Right renal cortex interstitium (tissue), 3 donors: ENCODE measurements at regions not wholly inside any gene's neighbourhood (a gene's known extent, or its start where the extent isn't known, plus 50 kb on each side); places are given as distances from the start of the nearest gene placed in this dataset.

Experiments
- DNase-seq, 3 donors: peaks; one replicate each; pipeline ENCODE4 v3.0.0-alpha.2; 2013; ENCODE audit warnings: low read depth in 3 of 3, low spot score in 2 of 3

DNA sequence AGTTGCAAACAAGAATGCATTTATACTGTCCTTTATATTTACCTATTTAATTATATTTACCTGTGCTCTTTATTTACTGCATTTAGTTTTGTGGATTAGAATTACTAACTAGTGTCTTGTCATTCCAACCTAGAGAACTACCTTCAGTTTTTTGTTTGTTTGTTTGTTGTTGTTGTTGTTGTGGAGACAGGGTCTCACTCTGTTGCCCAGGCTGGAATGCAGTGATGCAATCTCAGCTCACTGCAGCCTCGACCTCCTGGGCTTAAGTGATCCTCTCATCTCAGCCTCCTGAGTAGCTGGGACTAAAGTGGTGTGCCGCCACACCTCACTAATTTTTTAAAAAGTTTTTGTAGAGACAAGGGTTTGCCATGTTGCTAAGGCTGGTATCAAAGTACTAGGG is 156.4 kb upstream of the AKR1E2 start:
- no peak for DNase-seq

DNA sequence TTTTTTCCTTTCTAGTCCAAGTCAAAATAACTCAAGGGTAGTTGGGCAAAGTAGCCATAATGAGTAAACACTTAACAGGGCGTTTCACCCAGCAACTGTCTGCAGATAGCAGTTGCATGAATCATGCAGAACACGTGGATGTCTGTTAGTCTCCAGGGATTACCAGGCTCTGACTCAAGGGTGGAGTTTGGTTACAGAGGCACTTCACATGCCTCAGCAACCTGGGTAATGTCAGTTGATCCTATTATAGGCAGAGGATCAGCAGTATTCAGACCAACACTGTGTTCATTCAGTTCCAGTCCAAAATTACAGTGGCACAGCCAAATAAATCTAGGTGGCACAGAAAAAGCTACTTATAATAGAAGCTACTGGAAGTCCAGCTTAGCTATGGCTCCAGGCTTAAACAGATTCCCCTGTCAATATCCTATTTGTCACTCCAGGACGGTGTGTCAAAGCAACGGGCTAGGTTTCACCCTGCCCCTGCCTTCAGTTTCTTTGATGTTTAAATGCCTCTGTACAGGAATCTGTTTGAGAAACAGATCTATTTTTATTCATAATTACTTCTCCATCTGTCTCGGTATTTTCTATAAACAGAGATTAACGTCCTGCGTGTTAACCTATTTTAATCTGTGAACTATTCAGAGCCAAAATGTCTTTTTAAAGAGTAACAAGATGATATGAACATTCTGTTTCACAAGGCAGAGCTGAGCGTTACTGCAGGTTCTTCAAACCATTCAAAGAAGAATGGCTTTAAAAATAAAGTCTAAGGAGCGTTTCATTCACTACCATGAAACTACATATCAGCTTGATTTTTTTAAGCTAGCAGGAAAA is 162.6 kb upstream of the AKR1E2 start:
- peak in 1 of 3 donors; percentile 45 for DNase-seq

DNA sequence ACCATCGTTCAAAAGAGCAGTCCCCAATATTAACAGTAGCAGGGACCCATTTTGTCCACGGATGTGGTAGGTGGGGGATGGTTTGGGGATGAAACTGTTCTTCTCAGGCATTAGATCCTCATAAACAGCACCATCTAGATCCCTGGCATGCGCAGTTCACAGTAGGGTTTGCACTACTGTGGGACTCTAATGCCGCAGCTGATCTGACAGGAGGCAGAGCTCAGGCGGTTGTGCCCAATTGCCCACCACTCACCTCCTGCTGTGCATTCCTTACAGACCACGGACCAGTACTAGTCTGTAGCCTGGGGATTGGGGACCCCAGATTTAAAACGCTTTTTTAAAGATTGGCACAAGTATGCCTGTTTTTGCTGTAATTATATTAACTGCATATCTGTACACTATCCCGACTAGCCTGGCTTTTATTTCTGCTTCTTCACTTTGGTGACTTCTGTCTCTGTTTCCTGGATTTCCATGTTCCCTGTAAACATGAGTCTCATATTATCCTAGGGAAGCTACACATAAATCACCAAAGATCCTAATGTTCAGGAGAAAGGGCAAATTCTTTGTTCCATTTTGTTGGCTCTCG is 163.3 kb upstream of the AKR1E2 start:
- DNase-seq = no peak

DNA sequence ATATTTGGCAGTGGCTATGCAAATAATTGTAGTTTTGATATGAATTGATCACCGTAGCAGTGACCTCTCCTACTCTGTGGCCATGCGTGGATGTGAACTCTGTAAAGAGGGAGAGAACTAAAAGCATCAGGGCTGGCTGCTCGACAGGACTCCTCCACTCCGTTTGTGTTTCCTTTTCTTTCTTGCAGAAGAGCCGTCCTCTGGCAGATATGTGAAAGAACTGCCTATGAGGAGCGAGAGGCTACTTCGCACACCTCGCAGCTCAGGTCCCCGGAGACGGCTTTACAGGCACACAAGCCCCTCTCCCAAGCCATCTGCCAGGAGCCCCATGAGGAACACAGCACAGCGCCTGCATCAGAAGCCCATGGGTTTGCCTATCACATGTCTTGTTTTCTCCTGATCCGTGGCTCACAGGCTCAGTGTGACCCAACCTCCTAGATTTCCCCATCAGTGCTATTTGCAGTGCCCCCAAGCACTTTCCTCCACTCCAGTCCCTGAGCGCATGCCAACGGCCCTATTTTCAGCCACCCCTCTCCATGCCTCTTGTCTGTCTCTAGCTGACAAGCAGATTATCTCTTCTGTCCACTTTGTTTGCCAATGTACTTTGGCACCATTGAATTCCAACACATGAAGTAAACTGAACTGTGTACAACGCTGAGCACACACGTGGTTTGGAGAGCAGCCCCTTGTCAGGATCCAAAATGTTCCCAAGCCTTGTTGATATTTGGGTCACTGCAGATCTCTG is 164.3 kb upstream of the AKR1E2 start:
- no peak for DNase-seq

DNA sequence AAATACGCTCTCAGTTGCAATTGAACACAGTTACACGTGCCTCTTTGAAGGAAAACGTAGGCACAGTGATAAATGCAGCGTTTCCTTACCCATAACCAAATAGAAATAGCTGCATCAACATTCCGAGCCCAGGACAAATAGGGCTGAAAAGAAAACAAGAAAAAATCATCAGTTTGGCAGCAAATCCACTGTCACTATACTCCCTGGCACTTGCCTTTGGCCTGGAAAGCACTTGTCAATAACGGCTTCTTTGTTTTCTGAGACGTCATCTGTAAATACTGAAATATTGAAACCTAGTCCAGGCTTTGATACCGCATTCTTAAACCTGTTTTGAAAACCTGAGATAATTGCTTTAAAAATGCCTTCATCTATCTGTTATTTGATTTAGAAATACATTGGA is 167.2 kb upstream of the AKR1E2 start:
- DNase-seq = no peak

DNA sequence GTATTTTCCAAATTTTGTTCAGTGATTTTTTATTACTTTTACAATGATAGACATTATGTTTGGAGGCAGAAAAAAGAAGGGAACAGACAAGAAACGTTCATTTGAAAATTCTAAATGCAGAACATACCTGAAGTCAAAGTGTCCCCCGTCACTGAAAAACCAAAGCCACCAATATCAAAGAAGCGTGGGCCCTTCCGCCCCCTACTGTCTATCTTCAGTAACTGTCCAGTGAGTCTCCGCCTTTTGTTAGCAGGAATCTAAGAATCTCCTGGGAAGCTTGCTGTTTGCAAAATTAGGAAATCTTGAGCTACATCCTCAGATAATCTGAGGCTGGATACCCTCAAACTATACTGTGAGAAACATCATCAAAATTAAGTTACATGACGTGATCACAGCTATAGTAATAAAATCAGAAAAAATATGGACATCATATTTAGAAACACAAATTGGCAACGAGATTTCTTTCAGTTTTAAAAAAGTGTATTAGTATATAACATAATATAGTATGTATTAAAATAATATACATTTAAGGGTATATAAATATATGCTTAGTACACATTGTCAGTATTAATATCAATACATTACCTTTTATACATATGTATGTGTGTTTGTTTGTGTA is 169.3 kb upstream of the AKR1E2 start:
- peak in 1 of 3 donors; percentile 38 for DNase-seq

DNA sequence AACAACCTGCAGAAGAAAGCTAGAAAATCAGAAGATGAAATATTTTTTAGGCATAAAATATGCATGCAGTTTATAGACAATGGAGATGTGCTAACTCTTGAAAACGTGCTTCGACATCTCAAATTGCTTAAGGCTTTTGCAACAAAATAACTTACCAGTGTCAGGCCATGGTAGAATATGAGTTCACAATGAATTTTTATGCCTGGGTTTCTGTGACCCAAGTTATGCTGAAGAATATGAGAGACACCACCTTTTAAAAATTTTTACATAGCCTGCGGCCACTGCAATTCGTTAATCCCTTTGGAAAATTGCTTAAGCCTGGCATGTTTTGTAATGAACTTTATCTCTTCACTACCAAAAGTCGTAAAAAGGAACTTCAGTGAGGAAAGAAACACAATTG is 170.1 kb upstream of the AKR1E2 start:
- no peak for DNase-seq

DNA sequence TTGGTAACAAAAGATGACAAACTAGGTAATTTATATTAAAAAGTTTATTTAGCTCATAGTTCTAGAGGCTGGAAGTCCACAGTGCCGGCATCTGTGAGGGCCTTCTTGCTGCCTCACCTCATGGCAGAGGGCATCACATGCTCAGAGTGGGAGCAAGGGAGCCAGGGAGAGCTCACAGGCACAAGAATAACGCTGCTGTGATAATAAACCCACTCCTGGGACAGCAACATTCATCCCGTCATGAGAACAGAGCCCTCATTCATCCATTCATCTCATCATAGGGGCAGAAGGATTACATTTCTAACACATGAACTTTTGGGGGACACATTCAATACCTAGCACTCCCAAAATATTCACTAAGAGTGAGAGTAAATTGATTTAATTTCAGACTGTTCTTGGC is 170.6 kb upstream of the AKR1E2 start:
- no peak for DNase-seq

DNA sequence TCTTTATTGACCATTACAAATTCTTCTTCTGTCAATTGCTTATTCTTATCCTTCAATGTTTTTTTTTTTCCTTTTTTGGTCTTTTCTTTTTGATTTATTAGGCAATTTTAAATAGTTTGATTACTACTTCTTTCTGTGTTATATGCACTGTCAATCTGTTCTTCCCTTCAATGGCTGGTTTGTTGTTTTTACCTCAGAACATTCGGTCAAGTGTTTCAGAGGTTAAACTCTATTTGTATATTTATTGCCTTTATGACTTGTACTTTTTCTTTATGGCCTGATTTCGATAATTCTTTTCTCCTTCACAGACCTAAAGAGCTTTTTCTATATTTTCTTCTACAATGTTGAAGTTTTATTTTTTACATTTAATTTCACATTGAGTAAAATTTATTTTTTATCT is 171.5 kb upstream of the AKR1E2 start:
- no peak for DNase-seq

DNA sequence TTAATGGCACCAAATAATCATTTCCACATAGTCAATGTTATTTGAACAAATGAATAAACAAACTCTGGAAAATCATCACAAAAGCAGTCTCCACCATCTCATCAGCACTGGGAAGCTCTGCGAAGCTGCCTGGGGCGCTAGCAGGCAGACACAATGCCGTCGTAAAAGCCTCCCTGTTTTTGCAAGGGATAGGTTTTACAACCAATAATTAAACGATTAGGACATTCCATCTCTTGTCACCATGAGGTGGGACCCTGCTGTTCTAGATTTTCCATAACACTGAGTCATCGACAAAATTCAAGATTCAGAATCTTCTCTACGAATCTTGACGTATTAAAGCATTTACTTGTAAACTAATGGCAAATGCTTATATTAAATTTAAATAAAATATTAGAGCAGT is 172.8 kb upstream of the AKR1E2 start:
- no peak for DNase-seq

DNA sequence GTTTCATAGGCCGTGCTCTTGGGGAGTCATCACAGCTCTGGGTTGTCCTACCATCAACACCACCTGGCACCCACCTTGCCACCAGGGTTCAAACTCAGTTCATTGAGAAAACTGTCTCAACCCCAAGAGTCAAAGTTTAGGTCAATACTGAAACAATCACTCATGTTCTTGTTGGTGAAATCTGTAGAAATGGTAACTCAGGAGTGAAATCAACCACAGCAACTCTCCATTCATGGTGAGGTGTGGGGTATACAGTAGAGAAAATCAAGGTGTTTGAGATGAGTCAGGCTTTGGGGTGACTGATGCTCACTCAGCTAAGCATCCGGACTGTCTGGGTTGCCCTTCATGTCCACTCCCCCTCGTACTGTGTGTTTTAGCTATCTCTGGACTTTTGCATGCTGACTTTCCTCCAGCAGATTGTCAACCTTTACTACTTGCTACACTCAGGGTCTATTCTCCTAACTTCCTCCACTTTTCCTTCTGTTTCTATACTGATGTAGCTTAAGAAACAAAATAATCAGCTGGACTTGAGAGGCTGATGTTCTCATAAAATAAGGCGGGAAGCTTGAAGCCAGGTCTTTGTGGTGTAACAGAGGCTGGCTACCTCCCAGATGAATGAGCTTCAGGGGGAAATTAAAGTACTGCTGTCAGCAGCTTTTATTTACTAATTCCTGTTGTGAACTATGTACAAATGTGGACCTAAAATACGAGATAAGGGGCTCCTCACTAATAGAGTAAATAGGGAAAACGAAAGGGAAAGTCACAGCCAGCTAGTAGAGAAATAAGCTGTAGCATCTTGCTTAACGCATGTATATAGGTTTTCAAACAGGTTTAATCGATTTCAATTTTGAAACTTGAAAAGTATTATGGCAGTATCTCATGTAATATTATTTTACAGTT is 173.6 kb upstream of the AKR1E2 start:
- no peak for DNase-seq

DNA sequence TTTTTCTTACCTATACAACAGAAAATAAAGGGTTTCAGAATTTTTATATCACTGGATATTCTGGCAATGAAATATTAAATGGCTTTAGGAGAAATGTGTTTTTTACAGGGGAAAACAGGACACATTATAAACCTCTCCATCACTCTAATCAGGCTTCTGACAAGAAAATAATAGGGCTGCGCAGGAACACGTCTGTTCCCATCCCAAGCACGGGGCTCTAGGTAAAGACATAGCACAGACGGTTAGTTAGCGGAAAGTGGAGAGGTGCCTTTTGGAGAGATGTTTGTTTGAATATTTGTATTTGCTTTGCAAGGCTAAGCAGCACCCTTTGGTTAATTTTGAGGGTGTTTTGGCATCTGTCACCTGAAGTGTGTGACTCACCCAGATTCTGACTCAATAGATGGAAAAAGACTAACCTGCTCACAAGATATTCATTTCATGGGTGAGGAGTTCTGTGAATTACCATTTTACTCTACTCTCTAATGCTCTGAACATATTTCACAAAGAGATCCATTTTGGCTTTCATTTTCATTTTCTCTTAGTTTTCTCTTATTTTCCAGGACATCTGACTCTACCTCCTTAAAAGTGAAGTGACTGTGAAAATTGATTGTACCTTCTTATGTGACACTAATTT is 174.5 kb upstream of the AKR1E2 start:
- DNase-seq = no peak

DNA sequence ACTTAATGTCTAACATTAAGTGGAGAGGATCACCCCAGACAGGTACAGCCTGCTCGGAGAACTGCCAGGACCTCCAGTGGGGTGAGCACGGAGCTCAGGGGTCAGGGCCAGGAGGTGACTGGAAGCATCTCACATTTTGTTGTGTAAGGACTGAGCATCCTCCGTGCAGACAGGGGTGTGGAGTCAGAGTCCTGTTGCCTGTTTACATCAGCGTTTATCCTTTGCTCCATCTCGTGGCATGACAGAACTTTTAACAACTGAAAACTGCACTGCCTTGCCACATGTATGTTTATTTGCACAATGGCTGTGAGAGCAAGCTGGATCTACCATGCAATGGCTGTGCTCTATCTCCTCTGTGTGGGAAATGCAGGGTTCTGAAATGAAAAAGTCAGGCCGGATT is 175.4 kb upstream of the AKR1E2 start:
- no peak for DNase-seq

DNA sequence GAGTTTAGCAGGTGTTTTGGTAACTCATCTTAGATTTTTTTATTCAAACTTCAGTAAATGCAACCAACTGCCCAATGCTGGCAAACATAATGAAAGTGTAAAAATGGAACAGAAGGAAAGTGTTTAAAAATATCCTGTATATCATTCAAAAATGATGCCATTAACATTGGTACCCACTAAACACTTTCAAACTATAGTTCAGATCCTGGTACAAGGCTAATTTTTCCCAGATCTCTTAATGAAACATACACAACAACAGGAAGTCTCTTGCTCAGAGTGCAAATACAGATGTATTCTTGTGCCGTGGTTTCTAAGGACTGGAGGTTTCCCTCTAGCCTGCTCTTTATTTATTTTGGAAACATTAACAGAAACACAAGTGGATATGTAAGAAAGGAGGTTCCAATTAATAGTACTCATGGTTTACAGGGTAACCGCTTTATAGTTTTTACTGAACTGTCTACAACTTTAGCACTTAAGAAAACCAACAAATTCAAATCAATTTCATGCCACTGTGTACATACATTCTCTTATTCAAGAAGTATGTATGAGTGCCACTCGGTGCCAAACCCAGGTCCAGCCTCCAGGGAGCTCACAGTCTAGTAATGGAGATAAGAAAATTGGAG is 176.0 kb upstream of the AKR1E2 start:
- DNase-seq = no peak

DNA sequence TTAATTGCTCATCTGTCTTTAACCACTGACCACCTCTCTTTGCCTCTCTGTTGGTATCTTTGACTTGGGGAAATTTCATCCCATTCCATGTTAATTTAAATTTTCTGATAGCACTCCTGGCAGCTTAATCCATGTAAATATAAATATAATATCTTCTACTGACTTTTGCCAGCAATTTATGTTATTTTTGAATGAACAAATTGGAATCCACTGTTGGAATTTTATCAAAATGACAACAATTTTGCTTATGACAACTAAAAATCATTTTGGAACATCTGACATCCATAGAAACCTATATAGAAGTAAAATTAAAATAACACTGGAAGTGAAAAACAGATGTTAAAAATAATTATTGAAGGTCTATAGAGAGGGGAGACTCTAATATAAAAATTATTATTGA is 176.5 kb upstream of the AKR1E2 start:
- no peak for DNase-seq

DNA sequence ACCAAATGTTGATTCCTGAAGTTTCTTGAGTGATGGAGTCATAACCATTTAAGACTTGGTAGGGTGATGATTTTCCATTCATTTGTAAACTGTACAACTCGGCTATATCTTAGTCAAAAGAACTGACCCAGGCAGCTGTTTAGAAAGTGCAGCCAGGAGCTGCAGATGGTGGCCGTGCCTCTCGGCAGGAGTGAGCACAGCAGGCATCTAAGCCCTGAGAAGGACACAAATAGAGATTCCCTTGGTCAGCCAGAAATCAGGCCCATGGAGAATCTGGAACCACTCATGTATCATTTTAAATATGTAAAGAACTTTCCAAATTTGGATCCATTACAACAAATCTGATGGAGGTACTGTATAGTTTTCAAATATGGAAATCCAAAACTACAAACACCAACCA is 177.0 kb upstream of the AKR1E2 start:
- DNase-seq = no peak

DNA sequence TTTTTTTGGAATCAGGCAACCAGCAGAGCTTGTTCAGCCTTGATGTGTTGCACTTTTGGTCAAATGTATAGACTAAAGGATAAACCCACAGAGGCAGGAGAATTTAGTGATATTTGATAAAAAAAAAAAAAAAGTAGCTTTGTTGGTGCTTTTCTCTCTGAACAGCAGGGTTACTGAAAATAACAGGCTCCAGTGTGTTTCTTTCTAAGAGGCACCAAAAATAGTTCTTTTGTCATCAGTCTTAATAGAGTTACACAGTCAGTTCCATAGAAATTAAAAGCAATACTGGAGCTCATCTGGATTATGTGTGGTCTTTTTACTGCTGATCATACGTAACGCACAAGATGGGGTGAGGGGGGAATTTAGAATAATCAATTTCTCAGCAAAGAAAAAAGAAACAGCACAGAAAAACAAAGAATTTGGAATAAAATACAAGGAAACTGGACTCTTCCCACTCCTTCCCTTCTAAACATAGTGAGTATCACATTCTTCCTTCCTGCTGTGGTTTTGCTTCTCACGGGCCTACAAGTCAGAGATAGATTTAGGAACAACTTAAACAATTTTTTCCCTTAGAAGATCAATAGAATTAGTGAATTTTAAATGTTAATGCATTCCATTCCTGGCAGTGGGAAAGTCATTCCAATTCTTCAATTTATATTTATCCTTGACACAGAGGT is 178.8 kb upstream of the AKR1E2 start:
- DNase-seq = no peak

DNA sequence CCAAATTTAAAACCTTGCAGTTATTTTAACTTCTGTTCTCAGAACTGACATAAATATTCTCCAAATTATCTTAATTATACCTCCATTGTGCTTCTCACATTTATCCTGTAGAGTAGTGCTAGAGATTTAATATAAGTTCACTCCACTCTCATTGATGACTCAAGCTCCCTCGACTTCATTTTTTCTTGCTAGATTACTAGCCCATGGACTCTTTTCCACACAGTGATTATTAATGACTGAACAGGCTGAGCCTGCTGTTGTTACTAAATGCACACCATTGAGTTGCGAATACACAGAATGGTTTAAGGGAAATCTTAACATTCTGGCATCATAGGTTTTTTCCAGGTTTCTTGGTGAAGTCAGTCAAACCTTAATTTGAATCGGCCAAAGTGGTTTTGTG is 179.5 kb upstream of the AKR1E2 start:
- DNase-seq = no peak

DNA sequence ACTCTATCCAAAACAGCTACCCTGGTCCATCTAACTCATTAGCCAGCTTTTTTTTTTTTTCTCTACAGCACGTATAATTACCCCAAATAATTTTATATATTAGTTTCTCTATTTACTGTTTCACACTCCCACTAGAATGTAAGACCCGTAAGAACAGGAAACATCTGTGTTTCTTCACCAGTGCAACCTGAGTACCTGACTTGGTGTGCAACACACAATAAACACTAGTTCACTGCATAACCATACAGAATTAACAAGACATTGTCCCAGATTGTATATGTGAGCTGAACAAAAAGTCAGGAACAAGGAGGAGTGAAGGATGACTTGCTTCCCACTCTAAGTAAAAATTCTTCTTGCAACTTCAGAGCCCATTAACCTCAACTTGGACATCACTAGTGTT is 180.2 kb upstream of the AKR1E2 start:
- DNase-seq = no peak
